ENCODE measurements at regions not wholly inside any gene's neighbourhood (a gene's known extent, or its start where the extent isn't known, plus 50 kb on each side); places are given as distances from the start of the nearest gene placed in this dataset.

- no peaks in the 10 kb centered on the region for H3K36me3 ChIP-seq
- no peak overlapping the region for H3K4me3 ChIP-seq
- no peaks in the 10 kb centered on the region for H3K9me3 ChIP-seq
- DNase-seq (ENCODE audit: low spot score): no peak
- H3K4me1 ChIP-seq: no peaks in the 10 kb centered on the region
- no peaks in the 10 kb centered on the region for H3K27me3 ChIP-seq
- TF ChIP-seq CTCF (IDR thresholded peaks at IDR 0.05): no peak
- no peak overlapping the region for H3K27ac ChIP-seq
These were observed 622.6 kb upstream of the SLC35B3 start for GRCh38 chr6:9057937-9058336.

- Histone ChIP-seq H3K4me3 (no peak overlapping the region), H3K4me1 (no peaks in the 10 kb centered on the region), H3K27ac (no peak overlapping the region), H3K27me3 (no peaks in the 10 kb centered on the region), H3K9me3 (no peaks in the 10 kb centered on the region), H3K36me3 (no peaks in the 10 kb centered on the region)
- DNase-seq (ENCODE audit: low spot score): no peak
- TF ChIP-seq CTCF (IDR thresholded peaks at IDR 0.05): no peak
These were observed 621.2 kb upstream of the SLC35B3 start for GRCh38 chr6:9056556-9056955.

GRCh38 chr6:9044426-9044825, 609.1 kb upstream of the SLC35B3 start:
- H3K9me3 ChIP-seq: no peaks in the 10 kb centered on the region
- no peak overlapping the region for H3K4me3 ChIP-seq
- no peaks in the 10 kb centered on the region for H3K36me3 ChIP-seq
- H3K27me3 ChIP-seq: no peaks in the 10 kb centered on the region
- TF ChIP-seq CTCF (IDR thresholded peaks at IDR 0.05): no peak
- H3K27ac ChIP-seq: no peak overlapping the region
- no peaks in the 10 kb centered on the region for H3K4me1 ChIP-seq
- no peak for DNase-seq (ENCODE audit: low spot score)

GRCh38 chr6:9040718-9041117, 605.4 kb upstream of the SLC35B3 start:
- Histone ChIP-seq H3K36me3 (no peaks in the 10 kb centered on the region), H3K9me3 (no peaks in the 10 kb centered on the region), H3K4me3 (no peak overlapping the region), H3K4me1 (no peaks in the 10 kb centered on the region), H3K27me3 (no peaks in the 10 kb centered on the region), H3K27ac (no peak overlapping the region)
- no peak for DNase-seq (ENCODE audit: low spot score)
- no peak for TF ChIP-seq CTCF (IDR thresholded peaks at IDR 0.05)

- no peak for TF ChIP-seq CTCF (IDR thresholded peaks at IDR 0.05)
- H3K4me1 ChIP-seq: no peaks in the 10 kb centered on the region
- no peak for DNase-seq (ENCODE audit: low spot score)
- no peaks in the 10 kb centered on the region for H3K36me3 ChIP-seq
- no peak overlapping the region for H3K27ac ChIP-seq
- no peak overlapping the region for H3K4me3 ChIP-seq
- H3K9me3 ChIP-seq: no peaks in the 10 kb centered on the region
- no peaks in the 10 kb centered on the region for H3K27me3 ChIP-seq
These were observed 603.9 kb upstream of the SLC35B3 start for GRCh38 chr6:9039258-9039657.

- TF ChIP-seq CTCF (IDR thresholded peaks at IDR 0.05): no peak
- Histone ChIP-seq H3K4me1 (no peaks in the 10 kb centered on the region), H3K9me3 (no peaks in the 10 kb centered on the region), H3K36me3 (no peaks in the 10 kb centered on the region), H3K27me3 (no peaks in the 10 kb centered on the region), H3K4me3 (no peak overlapping the region), H3K27ac (no peak overlapping the region)
- DNase-seq (ENCODE audit: low spot score): no peak
These were observed 592.7 kb upstream of the SLC35B3 start for GRCh38 chr6:9028086-9028485.
